ENCODE measurements at regions not wholly inside any gene's neighbourhood (a gene's known extent, or its start where the extent isn't known, plus 50 kb on each side); places are given as distances from the start of the nearest gene placed in this dataset.

DNA sequence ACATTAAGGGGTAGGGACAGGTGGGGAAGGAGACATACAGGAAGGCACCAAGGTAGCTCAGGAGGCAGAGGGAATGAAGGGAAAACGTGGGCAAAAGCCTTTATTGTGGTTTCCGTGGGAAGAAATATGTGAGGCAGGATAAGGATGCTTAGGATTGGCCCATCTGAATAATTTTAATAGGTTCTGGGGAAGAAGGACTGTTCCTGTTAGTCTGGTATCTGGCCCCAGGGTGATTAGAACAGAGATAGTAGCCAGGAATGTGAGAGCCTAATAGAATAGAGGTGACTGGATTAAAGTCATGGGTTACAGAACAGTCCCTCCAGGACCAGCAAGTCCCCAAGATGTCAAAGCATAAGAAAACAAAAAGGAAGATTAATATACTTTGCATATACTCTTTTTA lies 545.2 kb upstream of the CAMK1G start:
- no peak overlapping the region for H3K4me2 ChIP-seq (ENCODE audit: low read depth, low read length, poor library complexity, severe bottlenecking)
- no peak for TF ChIP-seq EZH2phosphoT487 (IDR thresholded peaks at IDR 0.05; ENCODE audit: borderline replicate concordance)
- TF ChIP-seq, protein P1, sequence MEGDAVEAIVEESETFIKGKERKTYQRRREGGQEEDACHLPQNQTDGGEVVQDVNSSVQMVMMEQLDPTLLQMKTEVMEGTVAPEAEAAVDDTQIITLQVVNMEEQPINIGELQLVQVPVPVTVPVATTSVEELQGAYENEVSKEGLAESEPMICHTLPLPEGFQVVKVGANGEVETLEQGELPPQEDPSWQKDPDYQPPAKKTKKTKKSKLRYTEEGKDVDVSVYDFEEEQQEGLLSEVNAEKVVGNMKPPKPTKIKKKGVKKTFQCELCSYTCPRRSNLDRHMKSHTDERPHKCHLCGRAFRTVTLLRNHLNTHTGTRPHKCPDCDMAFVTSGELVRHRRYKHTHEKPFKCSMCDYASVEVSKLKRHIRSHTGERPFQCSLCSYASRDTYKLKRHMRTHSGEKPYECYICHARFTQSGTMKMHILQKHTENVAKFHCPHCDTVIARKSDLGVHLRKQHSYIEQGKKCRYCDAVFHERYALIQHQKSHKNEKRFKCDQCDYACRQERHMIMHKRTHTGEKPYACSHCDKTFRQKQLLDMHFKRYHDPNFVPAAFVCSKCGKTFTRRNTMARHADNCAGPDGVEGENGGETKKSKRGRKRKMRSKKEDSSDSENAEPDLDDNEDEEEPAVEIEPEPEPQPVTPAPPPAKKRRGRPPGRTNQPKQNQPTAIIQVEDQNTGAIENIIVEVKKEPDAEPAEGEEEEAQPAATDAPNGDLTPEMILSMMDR (conservative IDR thresholded peaks at IDR 0.05; ENCODE audit: low read length) = no peak
- H3K9ac ChIP-seq (ENCODE audit: low read depth, low read length, poor library complexity, severe bottlenecking) = no peak overlapping the region

DNA sequence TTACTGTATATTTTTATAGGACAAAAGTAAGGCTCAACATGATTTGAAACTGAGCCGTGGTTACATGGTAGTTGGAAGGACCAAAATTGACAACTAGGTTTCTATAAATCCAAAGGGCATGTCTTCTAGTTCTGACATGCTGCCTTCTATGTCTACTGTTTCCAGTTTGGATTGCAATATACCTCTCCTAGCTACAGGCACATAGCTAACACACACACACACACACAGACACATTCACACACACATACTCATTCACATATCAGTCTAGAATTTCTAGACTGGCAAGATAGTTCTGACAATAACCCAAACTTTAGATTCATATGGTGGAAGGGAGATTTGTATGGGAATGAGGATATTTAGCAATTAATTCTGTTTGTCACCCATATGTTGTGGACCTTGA lies 544.8 kb upstream of the CAMK1G start:
- Histone ChIP-seq H4K20me1 (ENCODE audit: insufficient read depth, low read length, poor library complexity, severe bottlenecking) (no peaks in the 10 kb centered on the region), H2AFZ (ENCODE audit: low read length) (no peak overlapping the region), H3K9me3 (ENCODE audit: insufficient read depth, low read depth, low read length) (no peaks in the 10 kb centered on the region), H3K4me1 (ENCODE audit: insufficient read depth, low read length, poor library complexity, severe bottlenecking) (no peaks in the 10 kb centered on the region), H3K27me3 (ENCODE audit: insufficient read depth, low read length, poor library complexity, severe bottlenecking) (no peaks in the 10 kb centered on the region), H3K4me2 (ENCODE audit: low read depth, low read length, poor library complexity, severe bottlenecking) (no peak overlapping the region), H3K4me3 (ENCODE audit: low read length, poor library complexity, severe bottlenecking) (no peak overlapping the region), H3K9ac (ENCODE audit: low read depth, low read length, poor library complexity, severe bottlenecking) (no peak overlapping the region), H3F3A (ENCODE audit: low read depth) (no peaks in the 10 kb centered on the region), H3K9me2 (replicated peaks; ENCODE audit: low read depth, low read length) (no peaks in the 10 kb centered on the region), H3K36me3 (ENCODE audit: insufficient read depth, low read length) (no peaks in the 10 kb centered on the region), H3K79me2 (ENCODE audit: insufficient read depth, low read length) (no peaks in the 10 kb centered on the region)
- TF ChIP-seq EZH2phosphoT487 (IDR thresholded peaks at IDR 0.05; ENCODE audit: borderline replicate concordance) = no peak
- TF ChIP-seq, protein P1 (conservative IDR thresholded peaks at IDR 0.05; ENCODE audit: low read length) = no peak

More for the DNA sequence above, 545.2 kb upstream of the CAMK1G start:
- H3K4me1 ChIP-seq (ENCODE audit: insufficient read depth, low read length, poor library complexity, severe bottlenecking) = no peaks in the 10 kb centered on the region
- no peak overlapping the region for H2AFZ ChIP-seq (ENCODE audit: low read length)
- H3K27me3 ChIP-seq (ENCODE audit: insufficient read depth, low read length, poor library complexity, severe bottlenecking) = no peaks in the 10 kb centered on the region
- H3K79me2 ChIP-seq (ENCODE audit: insufficient read depth, low read length) = no peaks in the 10 kb centered on the region
- no peaks in the 10 kb centered on the region for H3K9me3 ChIP-seq (ENCODE audit: insufficient read depth, low read depth, low read length)
- no peaks in the 10 kb centered on the region for H4K20me1 ChIP-seq (ENCODE audit: insufficient read depth, low read length, poor library complexity, severe bottlenecking)
- H3F3A ChIP-seq (ENCODE audit: low read depth) = no peaks in the 10 kb centered on the region
- no peak overlapping the region for H3K4me3 ChIP-seq (ENCODE audit: low read length, poor library complexity, severe bottlenecking)
- H3K36me3 ChIP-seq (ENCODE audit: insufficient read depth, low read length) = no peaks in the 10 kb centered on the region
- H3K9me2 ChIP-seq (replicated peaks; ENCODE audit: low read depth, low read length) = no peaks in the 10 kb centered on the region

DNA sequence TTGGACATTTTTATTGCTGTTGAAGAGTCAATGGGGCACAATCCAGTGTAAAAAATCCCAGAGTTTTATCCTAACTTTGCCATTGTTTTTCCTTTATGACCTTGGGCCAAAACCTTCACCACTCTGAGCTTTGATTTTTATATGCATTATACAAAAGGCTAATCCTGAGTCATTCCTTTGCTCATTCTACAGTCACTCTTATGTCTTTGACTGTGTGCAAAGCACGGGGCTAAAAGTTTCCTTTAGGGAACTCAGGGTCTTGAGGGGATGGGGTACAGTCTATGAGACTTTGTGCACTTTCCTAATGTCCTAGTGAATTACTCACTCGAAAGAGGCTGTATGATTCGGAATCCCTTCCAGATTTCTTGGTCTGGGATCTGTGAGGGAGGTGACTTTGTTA lies 543.2 kb upstream of the CAMK1G start:
- Histone ChIP-seq H3K79me2 (ENCODE audit: insufficient read depth, low read length) (no peaks in the 10 kb centered on the region), H3K36me3 (ENCODE audit: insufficient read depth, low read length) (no peaks in the 10 kb centered on the region), H3K9ac (ENCODE audit: low read depth, low read length, poor library complexity, severe bottlenecking) (no peak overlapping the region), H2AFZ (ENCODE audit: low read length) (no peak overlapping the region), H3K9me3 (ENCODE audit: insufficient read depth, low read depth, low read length) (no peaks in the 10 kb centered on the region), H3F3A (ENCODE audit: low read depth) (no peaks in the 10 kb centered on the region), H3K27me3 (ENCODE audit: insufficient read depth, low read length, poor library complexity, severe bottlenecking) (no peaks in the 10 kb centered on the region), H3K9me2 (replicated peaks; ENCODE audit: low read depth, low read length) (no peaks in the 10 kb centered on the region), H3K4me3 (ENCODE audit: low read length, poor library complexity, severe bottlenecking) (no peak overlapping the region), H4K20me1 (ENCODE audit: insufficient read depth, low read length, poor library complexity, severe bottlenecking) (no peaks in the 10 kb centered on the region), H3K4me2 (ENCODE audit: low read depth, low read length, poor library complexity, severe bottlenecking) (no peak overlapping the region), H3K4me1 (ENCODE audit: insufficient read depth, low read length, poor library complexity, severe bottlenecking) (no peaks in the 10 kb centered on the region)
- TF ChIP-seq EZH2phosphoT487 (IDR thresholded peaks at IDR 0.05; ENCODE audit: borderline replicate concordance) = no peak
- TF ChIP-seq, protein P1 (conservative IDR thresholded peaks at IDR 0.05; ENCODE audit: low read length) = no peak

All from Loucy (cell line).